GM18868 (cell line): ENCODE measurements at regions not wholly inside any gene's neighbourhood (a gene's known extent, or its start where the extent isn't known, plus 50 kb on each side); places are given as distances from the start of the nearest gene placed in this dataset.

Experiments
- ATAC-seq: cut with Tn5 transposase; IDR thresholded peaks from one replicate; pipeline ENCODE4 v1.9.1; 2021; ENCODE audit warnings: mild to moderate bottlenecking, moderate library complexity; ENCODE audit not compliant: unreplicated experiment

- no peak for ATAC-seq
Observed at GRCh38 chr4:38230121-38230801, 270.1 kb downstream of the PTTG2 start.

DNA sequence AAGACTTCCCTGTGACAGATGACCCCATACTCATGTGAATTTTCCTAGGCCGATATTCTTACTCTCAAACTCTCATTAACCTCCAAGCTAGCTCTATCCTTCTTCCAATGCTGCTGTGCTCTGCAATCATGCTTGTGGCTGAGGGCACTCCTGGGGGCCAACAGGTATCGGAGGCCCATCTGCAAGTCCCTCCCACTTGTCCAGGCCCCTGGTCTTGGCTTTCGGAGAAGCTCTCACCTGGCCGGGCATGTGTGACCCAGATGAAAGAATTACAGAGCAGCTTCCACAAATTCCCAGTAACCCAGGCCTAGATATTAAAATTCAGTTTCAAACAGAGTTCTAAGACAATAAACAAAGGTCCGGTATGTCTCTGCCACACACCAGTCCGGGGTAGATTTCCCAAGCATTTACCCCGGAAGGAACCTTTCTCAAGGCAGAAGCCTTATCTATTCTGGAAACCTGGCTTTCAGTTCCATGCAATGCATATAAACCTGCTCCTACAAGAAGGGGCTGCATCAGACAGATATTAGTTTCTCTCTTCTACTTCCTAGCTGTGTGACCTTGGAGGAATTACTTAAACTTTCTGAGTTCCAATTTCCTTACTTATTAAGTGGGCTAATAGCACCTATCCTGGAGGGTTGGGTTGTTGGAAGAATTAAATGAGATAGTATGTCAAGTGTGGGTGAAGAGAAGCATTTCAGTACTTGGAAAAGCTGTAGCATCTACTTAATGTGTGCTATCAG lies 270.8 kb downstream of the PTTG2 start:
- no peak for ATAC-seq

DNA sequence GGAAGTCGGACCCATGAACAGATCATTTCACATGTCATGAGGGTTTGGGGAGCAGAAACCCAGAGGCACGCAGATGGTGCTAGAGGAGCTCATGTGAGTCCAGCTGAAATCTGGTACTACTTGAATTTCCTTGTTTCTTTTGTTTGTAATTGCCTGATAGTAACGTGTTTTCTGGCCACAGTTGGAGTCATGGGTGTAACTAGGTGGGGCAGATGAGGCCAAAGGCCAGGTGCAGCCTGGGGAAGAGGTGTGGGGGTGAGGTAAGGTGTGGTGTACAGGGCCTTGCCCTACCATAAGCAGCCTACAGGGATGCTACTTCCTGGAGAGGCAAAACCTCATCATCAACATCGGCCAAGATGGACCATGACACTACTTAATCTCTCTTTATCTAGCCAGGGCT lies 271.4 kb downstream of the PTTG2 start:
- no peak for ATAC-seq

DNA sequence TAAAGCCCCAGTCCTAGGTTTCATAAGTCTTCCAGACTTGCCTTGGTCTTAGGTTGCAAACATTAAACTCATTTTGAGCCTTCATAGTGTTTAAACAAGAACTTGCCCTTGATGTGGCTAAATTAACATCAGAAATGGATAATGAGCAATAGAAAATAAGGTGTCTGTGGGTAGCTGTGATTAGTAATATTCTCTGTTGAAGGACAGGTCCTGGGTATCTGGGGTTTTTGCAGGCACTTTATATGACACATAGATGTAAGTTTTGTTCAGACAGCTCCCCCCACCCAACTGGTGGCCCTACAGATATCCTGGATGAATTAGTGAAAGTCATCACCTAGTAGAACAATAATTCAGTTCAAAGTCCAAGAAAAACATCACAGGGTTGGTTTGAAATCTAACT lies 272.5 kb downstream of the PTTG2 start:
- ATAC-seq, result no peak

DNA sequence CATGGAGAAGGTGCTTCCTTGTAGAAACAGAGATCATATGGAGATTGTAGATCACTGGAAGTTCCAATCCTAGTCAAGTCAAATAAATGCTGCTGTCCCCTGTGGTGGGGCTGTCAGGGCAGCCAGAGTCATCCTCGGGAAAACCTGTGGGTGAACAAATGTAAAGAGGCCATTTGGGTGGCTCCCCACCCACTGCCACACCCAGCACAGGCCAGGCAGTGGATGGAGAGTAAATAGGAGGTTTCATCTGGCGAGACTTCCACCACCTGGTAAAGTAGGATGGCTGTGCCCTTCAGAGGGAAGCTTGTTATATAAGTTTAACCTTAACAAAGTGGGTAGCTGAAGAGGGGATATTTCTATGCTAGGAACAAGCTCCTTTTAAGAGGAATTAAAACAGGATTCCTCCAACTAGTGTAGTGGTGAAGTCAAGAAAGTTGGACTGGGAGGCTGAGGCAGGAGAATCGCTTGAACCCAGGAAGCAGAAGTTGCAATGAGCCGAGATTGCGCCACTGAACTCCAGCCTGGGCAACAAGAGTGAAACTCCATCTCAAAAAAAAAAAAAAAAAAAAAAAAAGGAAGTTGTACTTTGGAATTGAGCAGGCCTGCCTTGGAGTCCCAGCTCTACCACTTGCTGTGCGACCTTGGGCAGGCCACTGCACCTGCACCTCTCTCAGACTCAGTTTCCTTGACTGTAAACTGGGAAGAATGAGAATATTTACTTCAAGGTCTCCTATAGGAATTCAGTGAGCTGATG lies 273.7 kb downstream of the PTTG2 start:
- ATAC-seq, result no peak

DNA sequence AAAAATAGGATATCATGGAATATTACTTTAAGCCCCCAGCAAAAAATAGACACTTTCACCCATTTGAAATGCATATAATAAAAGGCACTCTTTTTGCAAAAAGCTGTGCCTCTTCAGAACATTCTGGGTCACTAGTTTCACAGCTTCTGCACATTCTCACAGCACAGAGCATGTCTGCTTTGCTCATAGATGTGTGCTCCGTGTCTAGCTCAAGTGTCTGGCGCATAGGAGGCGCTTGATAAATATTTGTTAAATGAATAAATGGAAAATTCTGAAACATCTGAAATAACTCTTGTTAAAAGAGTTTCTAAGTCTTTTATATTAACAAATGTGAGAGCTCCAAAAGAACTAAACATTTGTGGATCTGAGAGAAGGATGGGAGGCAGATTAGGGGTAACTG lies 275.2 kb downstream of the PTTG2 start:
- ATAC-seq, result no peak

- no peak for ATAC-seq
Observed at GRCh38 chr4:38236003-38236402, 275.8 kb downstream of the PTTG2 start.

- ATAC-seq, result no peak
Observed at GRCh38 chr4:38236503-38236902, 276.3 kb downstream of the PTTG2 start.

DNA sequence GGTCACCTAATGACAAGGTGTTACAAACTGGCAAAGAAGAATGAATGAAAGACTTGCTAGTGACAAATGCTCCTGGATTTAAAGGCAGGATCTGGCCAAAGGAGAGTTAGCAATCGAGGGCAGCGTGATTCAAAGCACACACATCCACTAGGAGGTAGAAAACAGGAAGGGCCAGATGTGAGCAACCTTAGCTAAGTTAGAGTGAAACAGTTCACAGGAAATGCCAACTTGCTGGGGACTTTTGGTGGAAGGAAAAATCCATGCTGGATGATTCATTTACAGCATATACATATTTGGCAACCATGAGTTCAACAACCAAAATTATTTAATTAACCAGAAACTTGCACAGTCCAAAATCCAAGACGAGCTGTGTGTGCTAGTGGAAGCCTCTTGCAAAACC lies 276.9 kb downstream of the PTTG2 start:
- ATAC-seq, result no peak

GRCh38 chr4:38241541-38241940 lies 281.3 kb downstream of the PTTG2 start:
- ATAC-seq, result no peak

GRCh38 chr4:38242101-38242500 lies 281.9 kb downstream of the PTTG2 start:
- ATAC-seq, result no peak

- no peak for ATAC-seq
Observed at GRCh38 chr4:38242822-38243387, 282.7 kb downstream of the PTTG2 start.

DNA sequence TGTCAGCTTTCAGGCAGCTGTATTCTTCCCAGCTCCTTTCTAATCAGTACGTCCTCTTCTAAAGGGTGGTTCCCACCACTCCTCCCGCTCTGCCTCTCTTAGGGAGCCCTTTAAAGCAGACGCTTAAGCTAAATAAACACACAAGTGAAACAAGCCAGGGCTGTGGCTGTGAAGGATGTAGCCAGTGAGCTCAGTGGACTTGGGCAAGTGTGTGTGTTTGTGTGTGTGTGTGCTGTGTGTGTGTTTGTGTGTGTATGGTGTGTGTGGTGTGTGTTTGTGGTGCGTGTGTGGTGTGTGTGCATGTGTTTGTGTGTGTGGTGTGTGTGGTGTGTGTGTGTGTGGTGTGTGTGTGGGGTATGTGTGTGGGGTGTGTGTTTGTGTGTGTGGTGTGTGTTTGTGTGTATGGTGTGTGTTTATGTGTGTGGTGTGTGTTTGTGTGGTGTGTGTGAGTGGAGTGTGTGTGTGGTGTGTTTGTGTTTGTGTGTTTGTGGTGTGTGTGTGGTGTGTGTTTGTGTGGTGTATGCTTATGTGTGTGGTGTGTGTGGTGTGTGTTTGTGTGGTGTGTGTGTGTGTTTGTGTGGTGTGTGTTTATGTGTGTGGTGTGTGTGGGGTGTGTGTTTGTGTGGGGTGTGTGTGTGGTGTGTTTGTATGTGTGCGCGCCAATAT lies 283.3 kb downstream of the PTTG2 start:
- ATAC-seq, result no peak

- ATAC-seq, result no peak
Observed at GRCh38 chr4:38254825-38255224, 294.6 kb downstream of the PTTG2 start.

DNA sequence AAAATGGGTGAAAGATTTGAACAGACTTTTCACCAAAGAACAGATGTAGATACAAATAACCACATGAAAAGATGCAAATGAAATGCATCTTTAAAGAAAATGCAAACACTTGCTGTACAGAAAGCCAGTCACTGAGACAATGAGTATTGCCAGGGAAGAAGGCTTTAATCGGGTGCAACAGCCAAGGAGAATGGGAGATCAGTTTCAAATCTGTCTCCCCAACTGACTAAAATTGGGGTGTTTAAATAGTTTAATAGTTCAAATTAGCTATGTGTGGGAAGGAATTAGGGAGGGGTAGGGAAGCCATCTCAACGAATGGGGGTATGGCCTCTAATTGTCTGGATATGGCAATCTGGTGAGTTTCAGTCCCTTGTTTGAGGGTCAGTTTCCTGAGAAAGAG lies 295.4 kb downstream of the PTTG2 start:
- ATAC-seq, result no peak

DNA sequence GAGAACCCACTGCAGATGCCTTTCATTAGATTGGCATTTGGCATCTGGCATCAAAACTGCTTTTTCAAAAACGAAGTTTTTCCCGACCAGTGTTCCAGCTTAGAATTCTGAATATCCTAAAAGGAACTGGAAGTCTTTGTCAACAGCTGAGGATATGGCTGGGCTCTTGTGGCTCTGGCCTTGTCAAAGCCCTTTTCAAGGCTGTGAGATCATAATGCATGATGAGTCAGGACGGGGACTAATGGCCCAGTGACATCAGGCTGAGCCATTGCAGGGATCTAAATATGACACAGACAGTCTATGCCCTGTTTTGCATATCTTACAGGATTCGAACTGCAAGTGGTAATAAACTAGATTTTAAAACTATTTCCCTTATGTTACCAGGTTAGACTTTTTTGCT lies 306.4 kb downstream of the PTTG2 start:
- ATAC-seq, result peak; percentile 49

- no peak for ATAC-seq
Observed at GRCh38 chr4:38268108-38268820, 308.1 kb downstream of the PTTG2 start.

DNA sequence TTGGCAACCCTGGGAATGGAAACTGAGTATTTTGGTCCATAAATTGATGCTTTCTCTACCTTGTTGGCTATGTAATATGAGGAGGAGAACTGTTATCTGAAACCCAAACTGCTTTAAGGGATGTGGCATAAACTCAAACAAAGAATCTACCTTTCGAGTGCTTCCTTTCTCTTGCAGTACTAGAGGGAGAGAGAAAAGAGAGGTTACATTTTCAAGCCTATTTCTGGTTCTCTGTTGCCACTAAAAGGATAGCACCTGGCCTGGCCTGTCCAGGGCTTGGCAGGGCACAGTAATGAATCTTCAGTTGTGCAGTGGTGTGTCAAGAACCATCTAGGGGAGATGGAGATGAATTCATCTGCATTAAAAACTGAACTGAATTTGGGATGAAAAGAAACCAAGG lies 308.6 kb downstream of the PTTG2 start:
- no peak for ATAC-seq

DNA sequence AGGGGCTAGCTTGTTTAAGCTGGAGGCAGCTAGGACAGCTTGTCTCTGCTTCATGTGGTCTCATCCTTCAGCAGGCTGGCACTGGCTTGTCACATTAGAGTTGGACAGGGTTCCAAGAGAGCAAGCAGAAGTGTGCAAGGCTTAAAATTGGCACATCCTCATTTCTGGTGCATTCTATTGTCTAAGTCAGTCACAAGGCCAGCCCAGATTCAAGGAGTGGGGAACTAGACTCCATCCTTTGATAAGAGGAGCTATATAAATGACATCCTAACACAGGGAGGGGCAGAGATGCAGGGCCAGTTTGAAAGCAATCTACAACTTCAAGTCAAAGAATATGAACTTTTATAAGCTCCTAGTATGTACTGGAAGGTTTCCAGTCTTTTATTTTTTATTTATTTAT lies 313.2 kb downstream of the PTTG2 start:
- no peak for ATAC-seq

- ATAC-seq, result no peak
Observed at GRCh38 chr4:38275331-38276100, 315.3 kb downstream of the PTTG2 start.
